ENCODE measurements at regions not wholly inside any gene's neighbourhood (a gene's known extent, or its start where the extent isn't known, plus 50 kb on each side); places are given as distances from the start of the nearest gene placed in this dataset.

GRCh38 chr21:38918607-38919346, 113.0 kb downstream of the ETS2 start:
- DNase-seq (ENCODE audit: low read depth): no peak
- TF ChIP-seq MAX (IDR thresholded peaks at IDR 0.05; ENCODE audit: low read depth, low read length): no peak
- TF ChIP-seq CTCF (IDR thresholded peaks at IDR 0.05; ENCODE audit: low read depth, low read length): no peak
- no peak for TF ChIP-seq MYC (IDR thresholded peaks at IDR 0.05; ENCODE audit: low read depth, low read length)
- TF ChIP-seq POLR2A (IDR thresholded peaks at IDR 0.05; ENCODE audit: extremely low read depth, insufficient read length): no peak

GRCh38 chr21:38917043-38917774, 111.5 kb downstream of the ETS2 start:
- H3K4me3 ChIP-seq (ENCODE audit: low read depth, low read length): no peak overlapping the region
- TF ChIP-seq CTCF (IDR thresholded peaks at IDR 0.05; ENCODE audit: low read depth, low read length): no peak
- TF ChIP-seq MYC (IDR thresholded peaks at IDR 0.05; ENCODE audit: low read depth, low read length): no peak
- TF ChIP-seq MAX (IDR thresholded peaks at IDR 0.05; ENCODE audit: low read depth, low read length): no peak
- TF ChIP-seq POLR2A (IDR thresholded peaks at IDR 0.05; ENCODE audit: extremely low read depth, insufficient read length): no peak
- DNase-seq (ENCODE audit: low read depth): no peak

More at GRCh38 chr21:38918607-38919346, 113.0 kb downstream of the ETS2 start:
- H3K4me3 ChIP-seq (ENCODE audit: low read depth, low read length): no peak overlapping the region

GRCh38 chr21:38916214-38916964, 110.7 kb downstream of the ETS2 start:
- TF ChIP-seq MYC (IDR thresholded peaks at IDR 0.05; ENCODE audit: low read depth, low read length): no peak
- no peak for TF ChIP-seq MAX (IDR thresholded peaks at IDR 0.05; ENCODE audit: low read depth, low read length)
- no peak for TF ChIP-seq CTCF (IDR thresholded peaks at IDR 0.05; ENCODE audit: low read depth, low read length)
- no peak for TF ChIP-seq POLR2A (IDR thresholded peaks at IDR 0.05; ENCODE audit: extremely low read depth, insufficient read length)
- H3K4me3 ChIP-seq (ENCODE audit: low read depth, low read length): no peak overlapping the region
- no peak for DNase-seq (ENCODE audit: low read depth)

- no peak for DNase-seq (ENCODE audit: low read depth)
- no peak overlapping the region for H3K4me3 ChIP-seq (ENCODE audit: low read depth, low read length)
- TF ChIP-seq POLR2A (IDR thresholded peaks at IDR 0.05; ENCODE audit: extremely low read depth, insufficient read length) (no peak), MYC (IDR thresholded peaks at IDR 0.05; ENCODE audit: low read depth, low read length) (no peak), MAX (IDR thresholded peaks at IDR 0.05; ENCODE audit: low read depth, low read length) (no peak), CTCF (IDR thresholded peaks at IDR 0.05; ENCODE audit: low read depth, low read length) (no peak)
These were observed 109.8 kb downstream of the ETS2 start for GRCh38 chr21:38915546-38915945.

- TF ChIP-seq MYC (IDR thresholded peaks at IDR 0.05; ENCODE audit: low read depth, low read length) (no peak), MAX (IDR thresholded peaks at IDR 0.05; ENCODE audit: low read depth, low read length) (no peak), CTCF (IDR thresholded peaks at IDR 0.05; ENCODE audit: low read depth, low read length) (no peak), POLR2A (IDR thresholded peaks at IDR 0.05; ENCODE audit: extremely low read depth, insufficient read length) (no peak)
- H3K4me3 ChIP-seq (ENCODE audit: low read depth, low read length): no peak overlapping the region
- DNase-seq (ENCODE audit: low read depth): peak; percentile 13
These were observed 109.0 kb downstream of the ETS2 start for GRCh38 chr21:38914528-38915293.
